Large intestine (tissue), 3 donors: ENCODE measurements at regions not wholly inside any gene's neighbourhood (a gene's known extent, or its start where the extent isn't known, plus 50 kb on each side); places are given as distances from the start of the nearest gene placed in this dataset.
A peak's percentile ranks its signal among the peaks of the same experiment; 100 is the strongest.
"Not testable (repeated sequence)": the region's sequence is repeated elsewhere in the genome, so short reads cannot be mapped to it uniquely, and the experiment has no call there.

ENCODE experiments used
- DNase-seq, 2 donors: peaks; one replicate each; pipeline versions ENCODE4 v3.0.0 to v3.0.0-alpha.2; 2013
- H3K27ac ChIP-seq: one replicate; pipeline ENCODE4 v1.5.1; 2013; ENCODE audit warnings: low read length
- H3K27me3 ChIP-seq: 2 replicates; pipeline ENCODE4 v1.6.1; 2013; ENCODE audit warnings: low read length; ENCODE audit not compliant: control insufficient read depth, insufficient read depth
- H3K36me3 ChIP-seq: 2 replicates; pipeline ENCODE4 v1.6.1; 2013; ENCODE audit warnings: low read length; ENCODE audit not compliant: control insufficient read depth, insufficient read depth
- H3K4me1 ChIP-seq: one replicate; pipeline ENCODE4 v1.6.1; 2013; ENCODE audit warnings: low read length; ENCODE audit not compliant: control insufficient read depth, insufficient read depth
- H3K4me3 ChIP-seq: one replicate; pipeline ENCODE4 v1.5.1; 2013; ENCODE audit warnings: low read length
- H3K9me3 ChIP-seq: one replicate; pipeline ENCODE4 v1.6.1; 2013; ENCODE audit warnings: mild to moderate bottlenecking, low read depth, low read length, moderate library complexity; ENCODE audit not compliant: control insufficient read depth
- WGBS: methylation state at CpG from one replicate; pipeline ENCODE4 v1.1.5; 2013; ENCODE audit warnings: low lambda C conversion rate; ENCODE audit not compliant: insufficient coverage; 5-methylcytosine and 5-hydroxymethylcytosine counted together

DNA sequence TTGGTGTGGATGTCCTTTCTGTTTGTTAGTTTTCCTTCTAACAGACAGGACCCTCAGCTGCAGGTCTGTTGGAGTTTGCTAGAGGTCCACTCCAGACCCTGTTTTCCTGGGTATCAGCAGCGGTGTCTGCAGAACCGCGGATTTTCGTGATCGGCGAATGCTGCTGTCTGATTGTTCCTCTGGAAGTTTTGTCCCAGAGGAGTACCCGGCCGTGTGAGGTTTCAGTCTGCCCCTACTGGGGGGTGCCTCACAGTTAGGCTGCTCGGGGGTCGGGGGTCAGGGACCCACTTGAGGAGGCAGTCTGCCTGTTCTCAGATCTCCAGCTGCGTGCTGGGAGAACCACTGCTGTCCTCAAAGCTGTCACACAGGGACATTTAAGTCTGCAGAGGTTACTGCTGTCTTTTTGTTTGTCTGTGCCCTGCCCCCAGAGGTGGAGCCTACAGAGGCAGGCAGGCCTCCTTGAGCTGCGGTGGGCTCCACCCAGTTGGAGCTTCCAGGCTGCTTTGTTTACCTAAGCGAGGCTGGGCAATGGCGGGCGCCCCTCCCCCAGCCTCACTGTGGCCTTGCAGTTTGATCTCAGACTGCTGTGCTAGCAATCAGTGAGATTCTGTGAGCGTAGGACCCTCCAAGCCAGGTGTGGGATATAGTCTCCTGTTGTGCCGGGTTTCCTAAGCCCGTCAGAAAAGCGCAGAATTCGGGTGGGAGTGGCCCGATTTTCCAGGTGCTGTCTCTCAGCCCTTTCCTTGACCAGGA, 345.2 kb downstream of the PTH2R start:
- not testable (repeated sequence) for DNase-seq
- WGBS = no CpG with 5 or more reads among the region's 21 CpGs

DNA sequence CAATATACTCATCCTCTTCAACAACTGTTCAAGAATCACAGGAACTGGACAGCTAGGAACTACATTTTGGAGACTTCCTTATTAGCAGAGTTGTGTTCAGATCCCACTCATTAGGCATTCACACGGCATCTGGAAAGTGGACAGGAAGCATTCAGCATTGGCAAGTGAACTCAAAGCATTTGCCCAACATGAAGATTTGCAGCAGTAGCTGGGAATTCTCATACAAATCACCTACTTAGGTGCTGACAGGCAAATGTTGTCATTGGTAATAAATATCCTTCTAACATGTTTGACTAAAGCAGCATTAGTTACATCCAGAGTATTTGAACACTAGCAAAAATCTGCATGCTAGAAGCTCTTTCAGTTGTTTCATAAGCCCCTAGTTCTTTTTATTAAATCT, 350.8 kb downstream of the PTH2R start:
- Histone ChIP-seq H3K27ac (no peak overlapping the region), H3K27me3 (no peaks in the 10 kb centered on the region), H3K4me1 (no peaks in the 10 kb centered on the region), H3K9me3 (no peaks in the 10 kb centered on the region), H3K4me3 (no peak overlapping the region), H3K36me3 (no peaks in the 10 kb centered on the region)
- no peak for DNase-seq
- no CpG with 5 or more reads among the region's 1 CpG for WGBS

More for the DNA sequence above, 345.2 kb downstream of the PTH2R start:
- H3K36me3 ChIP-seq, H3K9me3 ChIP-seq, H3K27me3 ChIP-seq, H3K4me1 ChIP-seq, H3K27ac ChIP-seq, H3K4me3 ChIP-seq: not testable (repeated sequence)

DNA sequence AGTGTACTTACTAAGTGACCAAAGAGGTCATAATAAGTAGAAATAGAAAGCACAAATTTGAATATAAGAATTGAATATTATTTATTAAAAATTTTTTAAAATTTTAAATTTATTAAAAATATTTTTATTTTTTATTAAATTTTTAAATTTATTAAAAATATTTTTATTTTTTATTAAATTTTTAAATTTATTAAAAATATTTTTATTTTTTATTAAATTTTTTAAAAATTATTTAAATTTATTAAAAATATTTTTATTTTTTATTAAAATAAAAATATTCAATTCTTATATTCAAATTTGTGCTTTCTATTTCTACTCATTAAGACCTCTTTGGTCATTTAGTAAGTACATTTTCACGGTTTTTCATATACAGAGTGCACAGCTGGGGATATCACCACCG, 366.5 kb downstream of the PTH2R start:
- H3K36me3 ChIP-seq, H3K9me3 ChIP-seq, H3K27me3 ChIP-seq, H3K4me1 ChIP-seq, H3K27ac ChIP-seq, H3K4me3 ChIP-seq, DNase-seq: not testable (repeated sequence)
- WGBS = 100% methylated on average over 1 of the region's 2 CpGs

DNA sequence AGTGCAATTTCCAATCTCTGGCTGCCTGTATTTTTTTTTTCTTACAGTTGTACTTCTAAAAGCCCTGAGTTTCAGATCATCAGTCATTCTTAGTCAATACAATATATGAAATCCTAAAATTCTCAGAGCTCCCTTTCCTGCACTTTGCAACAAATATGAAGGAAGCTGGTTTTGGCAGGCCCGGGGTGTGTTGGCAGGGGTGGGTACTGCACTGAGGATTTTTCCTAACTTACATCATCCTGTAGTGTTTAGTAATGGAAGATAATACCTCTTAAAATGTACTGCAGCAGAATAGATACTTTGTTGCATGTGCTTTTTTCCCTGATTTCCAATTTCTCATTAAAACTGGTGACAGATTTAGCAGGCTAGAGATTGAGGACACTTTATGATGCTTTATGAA, 374.6 kb downstream of the PTH2R start:
- no peaks in the 10 kb centered on the region for H3K27me3 ChIP-seq
- WGBS = no CpG with 5 or more reads among the region's 1 CpG
- no peaks in the 10 kb centered on the region for H3K36me3 ChIP-seq

DNA sequence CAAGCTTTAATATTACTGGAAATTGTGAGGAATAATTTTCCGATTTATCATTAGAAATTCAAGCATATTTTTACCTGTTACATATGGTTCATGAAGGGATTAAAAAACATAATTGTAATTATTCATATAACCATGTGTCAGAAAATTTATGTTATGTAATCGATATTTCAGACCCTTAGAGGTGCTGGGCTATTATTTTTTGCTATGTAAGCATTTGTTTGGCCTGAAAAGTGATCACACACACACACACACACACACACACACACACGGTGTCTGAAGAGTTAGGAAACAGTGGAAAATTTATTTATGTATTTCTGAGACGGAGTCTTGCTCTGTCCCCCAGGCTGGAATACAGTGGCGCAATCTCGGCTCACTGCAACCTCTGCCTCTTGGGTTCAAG, 375.5 kb downstream of the PTH2R start:
- no peak for DNase-seq
- Histone ChIP-seq H3K27ac (no peak overlapping the region), H3K4me3 (no peak overlapping the region), H3K27me3 (no peaks in the 10 kb centered on the region), H3K36me3 (no peaks in the 10 kb centered on the region), H3K4me1 (no peaks in the 10 kb centered on the region), H3K9me3 (no peaks in the 10 kb centered on the region)
- WGBS = 67% methylated on average over 3 of the region's 6 CpGs

More for the DNA sequence above, 374.6 kb downstream of the PTH2R start:
- Histone ChIP-seq H3K27ac (no peak overlapping the region), H3K4me1 (no peaks in the 10 kb centered on the region), H3K9me3 (no peaks in the 10 kb centered on the region), H3K4me3 (no peak overlapping the region)
- no peak for DNase-seq

DNA sequence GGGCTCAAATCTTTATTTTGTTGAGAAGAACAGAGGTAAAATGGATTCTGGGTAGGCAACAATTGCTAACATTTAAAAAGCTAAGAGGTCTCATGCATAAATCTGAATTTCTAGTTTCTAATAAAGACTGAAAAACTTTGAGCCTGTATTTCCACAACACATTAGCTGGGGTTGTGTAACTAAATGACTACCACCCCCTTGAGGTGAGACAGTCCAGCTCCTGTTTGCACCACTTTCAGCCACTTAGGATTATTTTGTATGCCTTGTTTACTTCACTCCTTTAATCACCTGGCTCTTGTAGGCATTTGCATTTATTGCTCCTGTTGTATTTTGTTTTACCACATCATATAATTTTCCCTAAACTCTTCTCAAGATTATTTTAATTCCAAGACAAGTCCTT, 376.6 kb downstream of the PTH2R start:
- H3K27ac ChIP-seq = no peak overlapping the region
- no peaks in the 10 kb centered on the region for H3K9me3 ChIP-seq
- H3K36me3 ChIP-seq = no peaks in the 10 kb centered on the region
- peak in 1 of 2 donors; percentile 5 for DNase-seq
- no peaks in the 10 kb centered on the region for H3K27me3 ChIP-seq
- H3K4me1 ChIP-seq = no peaks in the 10 kb centered on the region
- no peak overlapping the region for H3K4me3 ChIP-seq

DNA sequence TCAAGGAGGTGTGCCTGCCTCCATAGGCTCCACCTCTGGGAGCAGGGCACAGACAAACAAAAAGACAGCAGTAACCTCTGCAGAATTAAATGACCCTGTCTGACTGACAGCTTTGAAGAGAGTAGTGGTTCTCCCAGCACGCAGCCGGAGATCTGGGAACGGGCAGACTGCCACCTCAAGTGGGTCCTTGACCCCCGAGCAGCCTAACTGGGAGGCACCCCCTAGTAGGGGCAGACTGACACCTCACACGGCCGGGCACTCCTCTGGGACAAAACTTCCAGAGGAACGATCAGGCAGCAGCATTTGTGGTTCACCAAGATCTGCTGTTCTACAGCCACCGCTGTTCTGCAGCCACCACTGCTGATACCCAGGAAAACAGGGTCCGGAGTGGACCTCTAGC, 378.2 kb downstream of the PTH2R start:
- H3K4me3 ChIP-seq, H3K27ac ChIP-seq, DNase-seq, H3K9me3 ChIP-seq, H3K36me3 ChIP-seq, H3K27me3 ChIP-seq, H3K4me1 ChIP-seq: not testable (repeated sequence)
- WGBS = no CpG with 5 or more reads among the region's 9 CpGs

DNA sequence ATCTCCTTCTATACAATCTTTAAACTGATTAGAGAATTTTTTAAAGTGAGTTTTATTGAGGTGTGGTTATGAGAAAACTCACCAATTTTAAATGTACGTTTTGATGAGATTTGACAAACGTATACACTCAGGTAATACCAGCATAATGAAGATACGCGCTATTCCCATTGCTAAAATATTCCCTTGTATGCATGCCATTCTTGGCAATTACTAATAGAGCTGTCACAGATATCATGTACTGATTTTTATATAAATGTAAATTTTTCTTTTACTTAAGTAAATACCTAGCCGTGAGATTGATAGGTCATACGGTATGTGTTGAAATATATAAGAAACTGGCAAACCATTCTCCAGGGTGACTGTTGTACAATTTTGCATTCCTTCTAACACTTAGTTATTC, 384.7 kb downstream of the PTH2R start:
- H3K36me3 ChIP-seq = no peaks in the 10 kb centered on the region
- WGBS = 95% methylated on average over 4 of the region's 6 CpGs
- H3K9me3 ChIP-seq = no peaks in the 10 kb centered on the region
- H3K4me1 ChIP-seq = no peaks in the 10 kb centered on the region
- H3K27ac ChIP-seq = no peak overlapping the region
- no peak overlapping the region for H3K4me3 ChIP-seq
- DNase-seq = no peak
- no peaks in the 10 kb centered on the region for H3K27me3 ChIP-seq

DNA sequence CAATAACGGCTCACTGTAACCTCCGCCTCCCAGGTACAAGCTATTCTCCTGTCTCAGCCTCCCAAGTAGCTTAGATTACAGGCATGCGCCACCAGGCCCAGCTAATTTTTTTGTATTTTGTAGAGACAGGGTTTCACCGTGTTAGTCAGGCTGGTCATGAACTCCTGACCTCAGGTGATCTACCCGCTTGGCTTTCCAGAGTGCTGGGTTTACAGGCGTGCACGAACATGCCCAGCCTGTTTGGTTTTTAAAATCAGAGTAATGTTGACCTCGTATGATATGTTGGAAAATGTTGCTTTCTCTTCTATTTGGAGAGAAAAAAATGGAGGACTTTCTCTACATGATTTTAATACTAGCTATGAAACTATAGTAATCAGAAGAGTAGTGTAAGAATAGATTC, 386.2 kb downstream of the PTH2R start:
- H3K4me1 ChIP-seq = no peaks in the 10 kb centered on the region
- no peak overlapping the region for H3K27ac ChIP-seq
- H3K36me3 ChIP-seq = no peaks in the 10 kb centered on the region
- DNase-seq = no peak
- H3K27me3 ChIP-seq = no peaks in the 10 kb centered on the region
- no peak overlapping the region for H3K4me3 ChIP-seq
- no peaks in the 10 kb centered on the region for H3K9me3 ChIP-seq
- 90% methylated on average over 2 of the region's 8 CpGs for WGBS

DNA sequence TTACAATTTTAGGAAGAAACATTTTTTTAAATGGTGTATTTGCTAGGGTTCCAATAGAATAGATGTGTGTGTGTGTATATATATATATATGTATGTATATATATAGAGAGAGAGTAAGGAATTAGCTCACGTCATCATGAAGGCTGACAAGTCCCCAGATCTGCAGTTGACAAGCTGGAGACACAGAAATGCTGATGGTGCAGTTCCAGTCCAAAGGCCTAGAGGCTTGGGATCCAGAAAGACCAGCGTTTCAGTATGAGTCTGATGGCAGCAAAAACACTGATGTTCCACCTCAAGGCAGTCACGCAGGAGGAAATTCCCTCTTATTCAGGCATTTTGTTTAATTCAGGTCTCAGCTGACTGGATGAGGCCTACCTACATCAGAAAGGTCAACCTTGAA, 386.8 kb downstream of the PTH2R start:
- H3K9me3 ChIP-seq = no peaks in the 10 kb centered on the region
- no CpG with 5 or more reads among the region's 3 CpGs for WGBS
- no peak overlapping the region for H3K4me3 ChIP-seq
- no peak for DNase-seq
- no peaks in the 10 kb centered on the region for H3K36me3 ChIP-seq
- H3K4me1 ChIP-seq = no peaks in the 10 kb centered on the region
- no peaks in the 10 kb centered on the region for H3K27me3 ChIP-seq
- no peak overlapping the region for H3K27ac ChIP-seq

DNA sequence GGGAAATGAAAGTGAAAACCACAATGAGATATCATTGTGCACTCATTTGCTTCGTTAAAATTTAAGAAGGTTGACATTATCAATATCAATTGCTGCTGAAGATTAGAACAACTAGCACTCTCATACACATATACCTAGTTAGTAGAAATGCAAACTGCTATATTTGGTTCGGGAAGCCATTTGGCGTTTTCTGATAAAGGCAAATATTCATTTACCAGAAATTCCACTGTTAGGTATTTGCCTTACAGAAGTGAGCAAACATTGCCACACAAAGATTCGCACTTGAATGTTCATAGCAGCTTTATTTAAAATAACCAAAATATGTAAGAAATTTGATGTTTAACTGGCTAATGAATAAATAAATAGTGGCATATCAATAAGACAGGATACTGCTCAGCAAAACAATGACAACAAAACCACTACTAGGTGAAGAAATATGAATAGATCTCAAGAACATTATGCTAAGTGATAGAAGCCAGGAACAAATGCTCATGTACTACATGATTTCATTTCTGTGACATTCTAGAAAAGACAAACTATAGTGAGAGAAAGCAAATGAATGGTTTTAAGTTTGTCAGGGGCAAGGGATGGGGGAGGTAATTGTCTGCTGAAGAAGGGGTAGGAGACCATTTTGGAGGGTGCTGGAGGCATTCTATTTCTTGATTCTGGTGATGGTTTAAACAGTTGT, 387.8 kb downstream of the PTH2R start:
- Histone ChIP-seq H3K9me3 (no peaks in the 10 kb centered on the region), H3K27me3 (no peaks in the 10 kb centered on the region), H3K27ac (no peak overlapping the region), H3K36me3 (no peaks in the 10 kb centered on the region), H3K4me1 (no peaks in the 10 kb centered on the region), H3K4me3 (no peak overlapping the region)
- 60% methylated on average over 2 of the region's 4 CpGs for WGBS
- DNase-seq = no peak
